Gastroesophageal sphincter (tissue), 3 donors: ENCODE measurements at regions not wholly inside any gene's neighbourhood (a gene's known extent, or its start where the extent isn't known, plus 50 kb on each side); places are given as distances from the start of the nearest gene placed in this dataset.

ENCODE experiments used
- EP300 ChIP-seq: sonication (generic); formaldehyde crosslinking; IDR thresholded peaks from one replicate; pipeline ENCODE4 v1.6.1; 2017; ENCODE audit warnings: antibody characterized with exemption, mild to moderate bottlenecking
- POLR2A ChIP-seq, 2 donors: fragments of 450-650 bp; IDR thresholded peaks; one replicate each; pipeline ENCODE4 v1.6.1; 2017; ENCODE audit warnings: antibody characterized with exemption in 2 of 2, mild to moderate bottlenecking in 2 of 2, moderate library complexity in 1 of 2
- POLR2AphosphoS5 ChIP-seq: sonication (generic); formaldehyde crosslinking; IDR thresholded peaks from one replicate; pipeline ENCODE4 v1.6.1; 2017; ENCODE audit warnings: antibody characterized with exemption
- TF ChIP-seq, protein P1 (sequence below), 4 experiments: fragments of 200-600 bp in 2 of 4; fragments of 450-650 bp in 2 of 4; sonication (generic) in 1 of 4; IDR thresholded peaks; one replicate each; pipeline ENCODE4 v1.5.1; 2017 to 2019; ENCODE audit warnings: antibody characterized with exemption in 4 of 4, mild to moderate bottlenecking in 2 of 4, moderate library complexity in 2 of 4

DNA sequence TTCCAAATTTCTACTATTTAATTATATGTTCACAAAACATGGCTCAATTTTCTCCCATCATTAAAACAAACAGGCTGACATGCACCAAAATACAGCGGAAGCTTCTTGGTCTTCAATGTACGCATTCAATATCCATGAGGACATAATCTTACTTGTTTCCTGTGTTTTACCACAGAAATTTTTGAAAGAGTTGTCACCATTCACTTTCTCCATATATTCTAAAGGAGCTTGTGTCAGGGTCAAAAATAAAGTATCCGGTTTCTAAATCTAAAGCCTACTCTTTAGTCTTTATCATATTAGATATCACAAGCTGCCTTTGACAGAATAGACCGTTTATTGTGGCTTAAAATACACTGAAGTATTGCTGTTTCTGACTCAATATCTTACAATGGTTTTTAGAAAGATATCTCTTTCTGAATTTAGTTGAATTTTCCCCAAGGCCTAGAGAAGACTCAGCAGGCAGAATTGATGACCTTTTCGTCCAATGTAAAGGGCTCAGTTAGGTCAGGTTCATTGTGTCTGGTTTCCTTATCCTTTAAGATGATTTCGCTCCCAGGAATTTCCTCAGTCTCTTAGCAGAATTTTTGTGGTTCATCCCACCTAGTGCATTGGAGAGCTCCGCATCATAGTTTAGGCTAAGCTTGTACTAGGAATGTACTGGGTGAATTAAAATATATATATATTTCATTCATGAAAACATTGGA is 717.2 kb downstream of the NCAM2 start:
- TF ChIP-seq, protein P1, sequence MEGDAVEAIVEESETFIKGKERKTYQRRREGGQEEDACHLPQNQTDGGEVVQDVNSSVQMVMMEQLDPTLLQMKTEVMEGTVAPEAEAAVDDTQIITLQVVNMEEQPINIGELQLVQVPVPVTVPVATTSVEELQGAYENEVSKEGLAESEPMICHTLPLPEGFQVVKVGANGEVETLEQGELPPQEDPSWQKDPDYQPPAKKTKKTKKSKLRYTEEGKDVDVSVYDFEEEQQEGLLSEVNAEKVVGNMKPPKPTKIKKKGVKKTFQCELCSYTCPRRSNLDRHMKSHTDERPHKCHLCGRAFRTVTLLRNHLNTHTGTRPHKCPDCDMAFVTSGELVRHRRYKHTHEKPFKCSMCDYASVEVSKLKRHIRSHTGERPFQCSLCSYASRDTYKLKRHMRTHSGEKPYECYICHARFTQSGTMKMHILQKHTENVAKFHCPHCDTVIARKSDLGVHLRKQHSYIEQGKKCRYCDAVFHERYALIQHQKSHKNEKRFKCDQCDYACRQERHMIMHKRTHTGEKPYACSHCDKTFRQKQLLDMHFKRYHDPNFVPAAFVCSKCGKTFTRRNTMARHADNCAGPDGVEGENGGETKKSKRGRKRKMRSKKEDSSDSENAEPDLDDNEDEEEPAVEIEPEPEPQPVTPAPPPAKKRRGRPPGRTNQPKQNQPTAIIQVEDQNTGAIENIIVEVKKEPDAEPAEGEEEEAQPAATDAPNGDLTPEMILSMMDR (IDR thresholded peaks at IDR 0.05), result no peak
- no peak for TF ChIP-seq EP300
- TF ChIP-seq POLR2AphosphoS5, result no peak
- TF ChIP-seq POLR2A (IDR thresholded peaks at IDR 0.05), result no peak
